ENCODE measurements at regions not wholly inside any gene's neighbourhood (a gene's known extent, or its start where the extent isn't known, plus 50 kb on each side); places are given as distances from the start of the nearest gene placed in this dataset.
"Not testable (repeated sequence)": the region's sequence is repeated elsewhere in the genome, so short reads cannot be mapped to it uniquely, and the experiment has no call there.

DNA sequence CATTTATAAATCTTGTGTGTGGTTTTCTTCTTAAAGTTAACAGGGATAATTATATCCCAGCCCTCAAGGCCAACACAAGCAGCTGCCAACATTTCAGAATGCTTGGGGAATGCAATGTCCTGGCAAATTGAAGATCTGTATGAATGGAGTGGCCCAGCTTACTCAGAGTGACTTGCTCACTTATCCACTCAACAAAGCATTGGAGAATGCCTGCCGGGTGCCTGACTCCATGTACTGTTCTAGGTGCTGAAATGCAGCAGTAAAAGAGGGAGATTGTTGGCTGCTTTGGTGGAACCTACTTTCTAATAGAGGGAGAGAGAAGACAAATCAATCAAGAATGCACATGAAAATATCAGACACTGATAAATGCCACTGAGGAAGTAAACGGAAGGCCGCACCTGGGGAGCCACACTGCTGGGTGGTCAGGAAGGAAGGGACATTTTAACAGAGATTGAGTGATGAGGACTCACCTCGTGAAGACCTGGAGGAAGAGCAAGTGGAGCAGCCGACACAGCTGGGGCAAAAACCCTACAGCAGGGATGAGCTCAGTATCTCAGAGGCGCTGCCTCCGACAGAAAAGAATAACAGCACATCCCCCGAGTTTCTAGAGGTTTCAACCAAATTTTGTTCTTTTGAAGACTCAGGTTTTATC is 61.2 kb upstream of the VASH1 start:
- no peak for DNase-seq (ENCODE audit: low read depth)

GRCh38 chr14:76701436-76701835 is 59.8 kb upstream of the VASH1 start:
- no peak for DNase-seq (ENCODE audit: low read depth)

DNA sequence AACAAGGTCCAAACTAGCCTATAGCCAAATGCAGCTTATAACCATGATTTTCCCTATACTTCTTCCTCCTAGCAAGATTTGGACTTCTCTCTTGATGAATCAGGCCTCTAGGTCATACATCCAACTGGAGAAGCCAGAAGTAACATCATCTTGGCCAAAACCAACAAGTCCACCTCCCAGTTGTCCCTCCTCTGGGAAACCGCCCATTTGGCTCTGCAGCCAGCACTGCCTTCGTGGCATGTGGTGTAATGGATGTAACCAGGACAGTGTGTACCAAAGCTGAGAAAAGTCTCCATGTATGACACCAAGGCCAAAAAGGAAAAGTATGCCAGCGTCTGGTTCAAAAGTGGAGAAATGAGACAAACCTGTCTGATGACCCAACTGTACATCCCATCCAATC is 59.3 kb upstream of the VASH1 start:
- no peak for DNase-seq (ENCODE audit: low read depth)

DNA sequence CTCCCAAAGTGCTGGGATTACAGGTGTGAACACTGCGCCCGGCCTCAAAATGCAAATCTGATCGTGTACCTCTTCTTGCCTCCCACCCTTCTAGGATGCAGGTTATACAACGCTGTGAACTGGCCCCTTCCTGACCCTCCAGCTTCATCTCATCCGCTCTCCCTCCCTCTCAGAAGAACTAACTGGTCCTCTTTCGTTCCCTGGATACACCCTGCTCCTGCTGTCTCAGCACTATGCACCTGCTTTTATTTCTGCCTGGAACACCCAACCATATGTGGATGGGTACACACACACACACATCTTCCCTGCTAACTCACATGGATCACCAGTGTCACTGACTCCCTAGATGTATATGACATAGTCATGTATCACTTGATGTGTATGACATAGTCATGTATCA is 56.1 kb upstream of the VASH1 start:
- no peak for DNase-seq (ENCODE audit: low read depth)

DNA sequence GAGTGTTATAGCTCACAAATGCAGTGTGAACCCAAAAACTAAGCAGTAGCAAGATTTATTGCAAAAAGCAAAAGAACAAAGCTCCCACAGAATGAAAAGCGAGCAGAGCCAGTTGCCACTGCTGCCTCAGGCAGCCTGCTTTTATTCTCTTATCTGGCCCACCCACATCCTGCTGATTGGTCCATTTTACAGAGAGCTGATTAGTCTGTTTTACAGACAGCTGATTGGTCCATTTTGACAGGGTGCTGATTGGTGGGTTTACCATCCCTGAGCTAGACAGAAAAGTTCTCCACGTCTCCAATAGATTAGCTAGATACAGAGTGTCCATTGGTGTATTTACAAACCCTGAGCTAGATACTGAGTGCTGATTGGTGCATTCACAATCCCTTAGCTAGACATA is 55.1 kb upstream of the VASH1 start:
- not testable (repeated sequence) for DNase-seq (ENCODE audit: low read depth)

GRCh38 chr14:76706811-76707210 is 54.5 kb upstream of the VASH1 start:
- DNase-seq (ENCODE audit: low read depth): no peak

- DNase-seq (ENCODE audit: low read depth): no peak
Measured at GRCh38 chr14:76708028-76708427, 53.2 kb upstream of the VASH1 start.

DNA sequence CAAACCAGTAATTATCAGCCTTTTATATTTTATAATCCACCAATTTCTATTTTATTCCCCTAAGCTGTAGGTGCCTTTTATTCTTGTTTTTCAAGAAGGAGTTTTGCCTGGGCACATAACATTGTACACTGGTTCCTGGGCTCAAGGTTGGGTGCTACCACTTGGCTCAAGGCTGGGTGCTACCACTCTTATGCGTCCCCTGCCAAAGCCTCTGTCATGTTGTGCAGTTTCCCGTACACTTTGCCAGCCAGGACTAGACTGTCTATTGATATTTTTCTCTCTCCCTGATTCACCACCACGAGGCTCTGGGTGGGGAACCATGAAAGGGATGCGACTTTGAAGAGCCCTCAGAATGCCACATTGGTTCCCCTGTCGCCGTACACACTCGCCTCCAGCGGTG is 52.5 kb upstream of the VASH1 start:
- no peak for DNase-seq (ENCODE audit: low read depth)

DNA sequence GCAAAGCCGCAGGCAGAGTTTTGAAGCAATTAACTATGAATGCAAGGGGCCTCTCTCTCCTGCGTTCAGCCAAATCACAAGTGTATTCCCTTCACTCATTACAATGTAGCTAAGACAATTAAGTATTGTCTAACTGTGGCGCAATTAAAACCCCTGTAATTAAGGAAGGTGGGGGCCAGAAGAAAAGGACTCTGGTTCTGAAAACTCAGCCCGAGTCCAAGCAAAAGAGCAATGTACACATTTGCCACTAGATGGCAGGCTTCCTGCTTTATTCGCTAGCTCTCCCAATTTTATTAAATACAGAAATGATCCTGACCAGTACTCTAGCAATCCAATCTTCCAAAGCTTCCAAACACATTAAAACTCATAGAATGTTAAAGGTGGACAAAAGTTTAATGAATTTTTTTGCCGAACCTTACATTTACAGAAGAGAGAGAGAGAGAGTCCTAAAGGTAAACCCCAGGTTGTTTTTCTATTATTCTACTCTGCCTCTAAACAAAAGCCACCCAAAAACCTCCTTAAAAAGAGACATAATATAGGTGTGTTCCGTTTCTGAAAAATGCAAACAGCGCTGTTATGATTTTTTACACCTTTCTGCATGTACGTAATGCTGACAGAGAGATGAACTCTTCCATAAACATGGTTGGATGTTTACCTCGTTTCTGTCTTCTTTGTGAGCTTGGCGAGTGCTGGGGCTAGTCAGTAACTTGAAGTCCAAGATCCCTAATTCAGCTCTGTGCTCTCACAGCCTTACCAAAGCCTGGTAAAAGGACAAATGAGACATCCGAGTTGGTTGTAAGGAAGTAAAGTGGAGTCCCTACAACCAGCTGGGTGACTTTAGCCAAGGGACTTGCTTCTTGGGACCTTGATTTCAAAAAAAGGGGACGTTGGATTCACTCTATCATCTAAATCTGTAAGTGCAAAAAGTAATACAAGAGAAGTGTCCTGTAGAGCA is 50.9 kb upstream of the VASH1 start:
- DNase-seq (ENCODE audit: low read depth): peak; percentile 4

Measured in HS-27A (cell line).